ENCODE measurements at regions not wholly inside any gene's neighbourhood (a gene's known extent, or its start where the extent isn't known, plus 50 kb on each side); places are given as distances from the start of the nearest gene placed in this dataset.

DNA sequence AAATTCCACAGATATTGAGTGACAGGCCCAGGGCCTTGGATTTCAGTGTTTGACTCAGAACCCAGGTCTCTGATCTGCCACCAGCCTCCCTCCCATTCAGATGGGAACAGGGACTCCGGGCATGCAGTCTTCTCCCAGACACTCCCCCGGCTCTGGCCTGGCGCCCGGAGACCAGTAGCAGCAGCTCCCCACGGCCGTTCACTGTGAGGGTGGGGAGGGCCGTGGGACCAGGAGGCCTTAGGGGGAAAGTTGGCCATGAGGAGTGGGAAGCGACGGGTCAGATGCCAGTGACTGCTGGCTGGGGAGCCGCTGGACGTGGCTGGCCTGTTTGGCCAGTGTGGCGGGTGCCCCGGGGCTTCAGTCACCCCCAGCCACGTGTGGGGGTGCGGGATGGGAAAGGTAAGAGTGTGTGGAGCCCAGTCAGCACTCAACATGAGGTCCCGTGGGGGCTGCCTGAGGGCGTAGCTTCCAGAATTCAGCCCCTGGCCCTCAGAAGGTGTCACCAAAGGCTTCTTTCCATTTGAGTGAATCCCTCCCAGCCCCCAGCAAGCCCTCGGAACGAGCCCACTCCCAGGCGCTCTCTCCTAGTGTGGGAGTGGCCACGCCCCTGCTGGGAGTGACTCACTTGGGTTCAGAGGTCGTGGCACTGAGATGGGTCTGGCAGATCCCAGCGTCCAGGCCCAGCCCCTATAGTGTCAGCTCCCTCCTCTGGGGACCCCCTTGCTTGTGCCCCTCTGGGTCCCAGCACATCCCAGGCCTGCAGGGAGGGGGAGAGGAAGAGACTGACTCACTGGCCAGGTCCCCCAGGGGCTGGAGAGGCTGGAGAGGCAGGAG, 309.4 kb downstream of the SEC14L1 start (continued):
- TF ChIP-seq MTA3 (CRISPR knock-in tag; IDR thresholded peaks at IDR 0.05) (no peak), POLR2AphosphoS2 (IDR thresholded peaks at IDR 0.05; ENCODE audit: low read depth, low read length) (no peak), ZNF446 (CRISPR knock-in tag; IDR thresholded peaks at IDR 0.05) (peak; percentile 72; the same call in 1 of the 2 replicates), PPARG (CRISPR knock-in tag; conservative IDR thresholded peaks at IDR 0.05) (peak; percentile 26; the same call in 1 of the 2 replicates), BRCA1 (CRISPR knock-in tag; IDR thresholded peaks at IDR 0.05) (no peak), ZNF296 (CRISPR knock-in tag; conservative IDR thresholded peaks at IDR 0.05) (peak; percentile 90), ZNF772 (CRISPR knock-in tag; IDR thresholded peaks at IDR 0.05) (no peak), SRY (CRISPR knock-in tag; IDR thresholded peaks at IDR 0.05) (peak; percentile 66), SNRNP70 (IDR thresholded peaks at IDR 0.05; ENCODE audit: low read depth, low read length) (no peak), ZNF883 (CRISPR knock-in tag; IDR thresholded peaks at IDR 0.05; ENCODE audit: not compliant biosample characterization) (peak; percentile 63), ELF3 (CRISPR knock-in tag; IDR thresholded peaks at IDR 0.05) (0 out of 2 replicates have a peak, but pooled peaks have one; percentile 2), HNF4A (CRISPR knock-in tag; IDR thresholded peaks at IDR 0.05) (peak; percentile 72), ZSCAN9 (CRISPR knock-in tag; IDR thresholded peaks at IDR 0.05; ENCODE audit: borderline replicate concordance) (peak; percentile 38), NCOR1 (IDR thresholded peaks at IDR 0.05; ENCODE audit: borderline replicate concordance, low read length) (peak; percentile 12; the same call in 1 of the 2 replicates), MAZ (IDR thresholded peaks at IDR 0.05; ENCODE audit: borderline replicate concordance, low read depth, low read length) (no peak), MAZ (CRISPR knock-in tag; IDR thresholded peaks at IDR 0.05; ENCODE audit: low read depth) (peak; percentile 76), ZNF605 (CRISPR knock-in tag; IDR thresholded peaks at IDR 0.05) (peak; percentile 27; the same call in 1 of the 2 replicates), CC2D1A (CRISPR knock-in tag; IDR thresholded peaks at IDR 0.05) (no peak), HDAC1 (CRISPR knock-in tag; IDR thresholded peaks at IDR 0.05) (peak; percentile 55; the same call in 1 of the 2 replicates), SOX6 (IDR thresholded peaks at IDR 0.05) (no peak), SOX6 (CRISPR knock-in tag; IDR thresholded peaks at IDR 0.05) (peak; percentile 62; the same call in 1 of the 2 replicates)
- TF ChIP-seq, protein P1, sequence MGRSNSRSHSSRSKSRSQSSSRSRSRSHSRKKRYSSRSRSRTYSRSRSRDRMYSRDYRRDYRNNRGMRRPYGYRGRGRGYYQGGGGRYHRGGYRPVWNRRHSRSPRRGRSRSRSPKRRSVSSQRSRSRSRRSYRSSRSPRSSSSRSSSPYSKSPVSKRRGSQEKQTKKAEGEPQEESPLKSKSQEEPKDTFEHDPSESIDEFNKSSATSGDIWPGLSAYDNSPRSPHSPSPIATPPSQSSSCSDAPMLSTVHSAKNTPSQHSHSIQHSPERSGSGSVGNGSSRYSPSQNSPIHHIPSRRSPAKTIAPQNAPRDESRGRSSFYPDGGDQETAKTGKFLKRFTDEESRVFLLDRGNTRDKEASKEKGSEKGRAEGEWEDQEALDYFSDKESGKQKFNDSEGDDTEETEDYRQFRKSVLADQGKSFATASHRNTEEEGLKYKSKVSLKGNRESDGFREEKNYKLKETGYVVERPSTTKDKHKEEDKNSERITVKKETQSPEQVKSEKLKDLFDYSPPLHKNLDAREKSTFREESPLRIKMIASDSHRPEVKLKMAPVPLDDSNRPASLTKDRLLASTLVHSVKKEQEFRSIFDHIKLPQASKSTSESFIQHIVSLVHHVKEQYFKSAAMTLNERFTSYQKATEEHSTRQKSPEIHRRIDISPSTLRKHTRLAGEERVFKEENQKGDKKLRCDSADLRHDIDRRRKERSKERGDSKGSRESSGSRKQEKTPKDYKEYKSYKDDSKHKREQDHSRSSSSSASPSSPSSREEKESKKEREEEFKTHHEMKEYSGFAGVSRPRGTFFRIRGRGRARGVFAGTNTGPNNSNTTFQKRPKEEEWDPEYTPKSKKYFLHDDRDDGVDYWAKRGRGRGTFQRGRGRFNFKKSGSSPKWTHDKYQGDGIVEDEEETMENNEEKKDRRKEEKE (IDR thresholded peaks at IDR 0.05), result no peak
- TF ChIP-seq, protein P2, sequence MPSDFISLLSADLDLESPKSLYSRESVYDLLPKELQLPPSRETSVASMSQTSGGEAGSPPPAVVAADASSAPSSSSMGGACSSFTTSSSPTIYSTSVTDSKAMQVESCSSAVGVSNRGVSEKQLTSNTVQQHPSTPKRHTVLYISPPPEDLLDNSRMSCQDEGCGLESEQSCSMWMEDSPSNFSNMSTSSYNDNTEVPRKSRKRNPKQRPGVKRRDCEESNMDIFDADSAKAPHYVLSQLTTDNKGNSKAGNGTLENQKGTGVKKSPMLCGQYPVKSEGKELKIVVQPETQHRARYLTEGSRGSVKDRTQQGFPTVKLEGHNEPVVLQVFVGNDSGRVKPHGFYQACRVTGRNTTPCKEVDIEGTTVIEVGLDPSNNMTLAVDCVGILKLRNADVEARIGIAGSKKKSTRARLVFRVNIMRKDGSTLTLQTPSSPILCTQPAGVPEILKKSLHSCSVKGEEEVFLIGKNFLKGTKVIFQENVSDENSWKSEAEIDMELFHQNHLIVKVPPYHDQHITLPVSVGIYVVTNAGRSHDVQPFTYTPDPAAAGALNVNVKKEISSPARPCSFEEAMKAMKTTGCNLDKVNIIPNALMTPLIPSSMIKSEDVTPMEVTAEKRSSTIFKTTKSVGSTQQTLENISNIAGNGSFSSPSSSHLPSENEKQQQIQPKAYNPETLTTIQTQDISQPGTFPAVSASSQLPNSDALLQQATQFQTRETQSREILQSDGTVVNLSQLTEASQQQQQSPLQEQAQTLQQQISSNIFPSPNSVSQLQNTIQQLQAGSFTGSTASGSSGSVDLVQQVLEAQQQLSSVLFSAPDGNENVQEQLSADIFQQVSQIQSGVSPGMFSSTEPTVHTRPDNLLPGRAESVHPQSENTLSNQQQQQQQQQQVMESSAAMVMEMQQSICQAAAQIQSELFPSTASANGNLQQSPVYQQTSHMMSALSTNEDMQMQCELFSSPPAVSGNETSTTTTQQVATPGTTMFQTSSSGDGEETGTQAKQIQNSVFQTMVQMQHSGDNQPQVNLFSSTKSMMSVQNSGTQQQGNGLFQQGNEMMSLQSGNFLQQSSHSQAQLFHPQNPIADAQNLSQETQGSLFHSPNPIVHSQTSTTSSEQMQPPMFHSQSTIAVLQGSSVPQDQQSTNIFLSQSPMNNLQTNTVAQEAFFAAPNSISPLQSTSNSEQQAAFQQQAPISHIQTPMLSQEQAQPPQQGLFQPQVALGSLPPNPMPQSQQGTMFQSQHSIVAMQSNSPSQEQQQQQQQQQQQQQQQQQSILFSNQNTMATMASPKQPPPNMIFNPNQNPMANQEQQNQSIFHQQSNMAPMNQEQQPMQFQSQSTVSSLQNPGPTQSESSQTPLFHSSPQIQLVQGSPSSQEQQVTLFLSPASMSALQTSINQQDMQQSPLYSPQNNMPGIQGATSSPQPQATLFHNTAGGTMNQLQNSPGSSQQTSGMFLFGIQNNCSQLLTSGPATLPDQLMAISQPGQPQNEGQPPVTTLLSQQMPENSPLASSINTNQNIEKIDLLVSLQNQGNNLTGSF (CRISPR knock-in tag; IDR thresholded peaks at IDR 0.05), result no peak
- TF ChIP-seq, protein P3, sequence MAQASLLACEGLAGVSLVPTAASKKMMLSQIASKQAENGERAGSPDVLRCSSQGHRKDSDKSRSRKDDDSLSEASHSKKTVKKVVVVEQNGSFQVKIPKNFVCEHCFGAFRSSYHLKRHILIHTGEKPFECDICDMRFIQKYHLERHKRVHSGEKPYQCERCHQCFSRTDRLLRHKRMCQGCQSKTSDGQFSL (CRISPR knock-in tag; IDR thresholded peaks at IDR 0.05), result peak; percentile 89

All from HepG2 (cell line).